ENCODE measurements at regions not wholly inside any gene's neighbourhood (a gene's known extent, or its start where the extent isn't known, plus 50 kb on each side); places are given as distances from the start of the nearest gene placed in this dataset.

DNA sequence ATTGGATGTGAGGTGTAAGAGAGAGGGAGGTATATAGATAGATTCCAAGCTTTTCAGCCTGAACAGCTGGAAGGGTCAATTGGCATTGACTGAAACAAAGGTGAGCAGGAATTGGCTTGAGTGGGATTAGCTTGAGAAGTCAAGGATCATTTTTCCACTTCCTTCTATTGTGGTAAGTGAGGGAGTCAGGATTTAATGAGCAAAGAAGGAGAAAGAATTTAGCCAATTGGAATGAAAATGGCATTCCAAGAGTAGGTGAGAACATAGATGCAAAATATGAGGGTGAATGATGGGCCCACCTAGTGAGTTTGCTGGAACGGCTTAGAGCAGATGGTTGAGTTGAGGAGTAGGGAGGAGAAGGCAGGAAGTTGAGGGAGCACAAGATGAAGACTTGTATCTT is 56.5 kb upstream of the ETV6 start:
- H3K27ac ChIP-seq (ENCODE audit: low read length), result no peak overlapping the region
- ChIA-PET CTCF (no interaction called here), POLR2A (ENCODE audit: unreplicated experiment) (no interaction called here)
- ATAC-seq, result no peak
- H3K9me3 ChIP-seq (ENCODE audit: low read length), result no peaks in the 10 kb centered on the region
- no peak for DNase-seq
- TF ChIP-seq, protein P1, sequence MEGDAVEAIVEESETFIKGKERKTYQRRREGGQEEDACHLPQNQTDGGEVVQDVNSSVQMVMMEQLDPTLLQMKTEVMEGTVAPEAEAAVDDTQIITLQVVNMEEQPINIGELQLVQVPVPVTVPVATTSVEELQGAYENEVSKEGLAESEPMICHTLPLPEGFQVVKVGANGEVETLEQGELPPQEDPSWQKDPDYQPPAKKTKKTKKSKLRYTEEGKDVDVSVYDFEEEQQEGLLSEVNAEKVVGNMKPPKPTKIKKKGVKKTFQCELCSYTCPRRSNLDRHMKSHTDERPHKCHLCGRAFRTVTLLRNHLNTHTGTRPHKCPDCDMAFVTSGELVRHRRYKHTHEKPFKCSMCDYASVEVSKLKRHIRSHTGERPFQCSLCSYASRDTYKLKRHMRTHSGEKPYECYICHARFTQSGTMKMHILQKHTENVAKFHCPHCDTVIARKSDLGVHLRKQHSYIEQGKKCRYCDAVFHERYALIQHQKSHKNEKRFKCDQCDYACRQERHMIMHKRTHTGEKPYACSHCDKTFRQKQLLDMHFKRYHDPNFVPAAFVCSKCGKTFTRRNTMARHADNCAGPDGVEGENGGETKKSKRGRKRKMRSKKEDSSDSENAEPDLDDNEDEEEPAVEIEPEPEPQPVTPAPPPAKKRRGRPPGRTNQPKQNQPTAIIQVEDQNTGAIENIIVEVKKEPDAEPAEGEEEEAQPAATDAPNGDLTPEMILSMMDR (conservative IDR thresholded peaks at IDR 0.05; ENCODE audit: low read depth, low read length), result no peak
- TF ChIP-seq EZH2phosphoT487 (IDR thresholded peaks at IDR 0.05; ENCODE audit: borderline replicate concordance, low read length), result no peak
- no peak for TF ChIP-seq EZH2 (IDR thresholded peaks at IDR 0.05; ENCODE audit: low read length, unreplicated experiment)
- no peaks in the 10 kb centered on the region for H3K27me3 ChIP-seq (ENCODE audit: low read length)
- no peak overlapping the region for H3K4me3 ChIP-seq (ENCODE audit: low read length)
- no peaks in the 10 kb centered on the region for H3F3A ChIP-seq (ENCODE audit: low read length, unreplicated experiment)
- H3K9ac ChIP-seq (ENCODE audit: low read length), result no peak overlapping the region
- no TSS peak for BruUV-seq (replicated peaks)
- no peaks in the 10 kb centered on the region for H3K9me2 ChIP-seq (replicated peaks; ENCODE audit: low read length)
- no peaks in the 10 kb centered on the region for H3K79me2 ChIP-seq (ENCODE audit: low read length)
- peaks cover 9% of the 10 kb centered on the region; the same call in 1 of the 2 replicates for H3K4me1 ChIP-seq (ENCODE audit: insufficient read depth, low read length)
- no peak overlapping the region for H3K4me2 ChIP-seq (ENCODE audit: low read length)
- no peaks in the 10 kb centered on the region for H3K36me3 ChIP-seq (ENCODE audit: low read depth, low read length)
- intact Hi-C loops (cut with micrococcal nuclease), result no loop called here
- no peaks in the 10 kb centered on the region for H4K20me1 ChIP-seq (ENCODE audit: low read length)
- no peak overlapping the region for H2AFZ ChIP-seq (ENCODE audit: low read length)

DNA sequence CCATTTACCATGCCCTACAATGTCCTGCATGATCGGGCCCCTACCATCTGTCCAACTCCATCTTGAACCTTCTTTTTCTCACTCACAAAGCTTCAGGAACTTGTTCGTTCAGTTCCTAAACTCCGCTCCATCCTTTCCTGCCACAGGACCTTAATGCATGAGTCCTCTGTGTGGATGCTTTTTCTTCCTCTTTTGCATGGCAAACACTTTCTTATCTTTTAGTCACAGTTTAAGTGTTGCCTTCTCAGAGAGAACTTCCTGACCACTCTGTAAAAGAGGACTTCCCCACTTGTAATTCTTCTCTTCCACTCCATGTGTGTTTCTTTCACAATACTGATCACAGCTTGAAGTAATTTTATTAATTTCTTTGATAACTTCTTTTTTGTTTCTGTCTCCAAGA is 54.4 kb upstream of the ETV6 start:
- Histone ChIP-seq H3K4me3 (ENCODE audit: low read length) (no peak overlapping the region), H3K9me2 (replicated peaks; ENCODE audit: low read length) (no peaks in the 10 kb centered on the region), H3K36me3 (ENCODE audit: low read depth, low read length) (no peaks in the 10 kb centered on the region), H3K9me3 (ENCODE audit: low read length) (no peaks in the 10 kb centered on the region), H3K79me2 (ENCODE audit: low read length) (no peaks in the 10 kb centered on the region), H3K4me2 (ENCODE audit: low read length) (no peak overlapping the region), H3K9ac (ENCODE audit: low read length) (no peak overlapping the region), H3K27ac (ENCODE audit: low read length) (no peak overlapping the region), H3K27me3 (ENCODE audit: low read length) (no peaks in the 10 kb centered on the region), H3F3A (ENCODE audit: low read length, unreplicated experiment) (no peaks in the 10 kb centered on the region), H3K4me1 (ENCODE audit: insufficient read depth, low read length) (peaks cover 5% of the 10 kb centered on the region; the same call in 1 of the 2 replicates), H4K20me1 (ENCODE audit: low read length) (no peaks in the 10 kb centered on the region), H2AFZ (ENCODE audit: low read length) (no peak overlapping the region)
- ATAC-seq (no peak), DNase-seq (no peak)
- POLR2A ChIA-PET (ENCODE audit: unreplicated experiment), result no interaction called here
- CTCF ChIA-PET, result no interaction called here
- BruUV-seq (replicated peaks), result no TSS peak
- TF ChIP-seq EZH2phosphoT487 (IDR thresholded peaks at IDR 0.05; ENCODE audit: borderline replicate concordance, low read length) (no peak), EZH2 (IDR thresholded peaks at IDR 0.05; ENCODE audit: low read length, unreplicated experiment) (no peak)
- TF ChIP-seq, protein P1 (conservative IDR thresholded peaks at IDR 0.05; ENCODE audit: low read depth, low read length), result no peak
- intact Hi-C loops (cut with micrococcal nuclease), result no loop called here

DNA sequence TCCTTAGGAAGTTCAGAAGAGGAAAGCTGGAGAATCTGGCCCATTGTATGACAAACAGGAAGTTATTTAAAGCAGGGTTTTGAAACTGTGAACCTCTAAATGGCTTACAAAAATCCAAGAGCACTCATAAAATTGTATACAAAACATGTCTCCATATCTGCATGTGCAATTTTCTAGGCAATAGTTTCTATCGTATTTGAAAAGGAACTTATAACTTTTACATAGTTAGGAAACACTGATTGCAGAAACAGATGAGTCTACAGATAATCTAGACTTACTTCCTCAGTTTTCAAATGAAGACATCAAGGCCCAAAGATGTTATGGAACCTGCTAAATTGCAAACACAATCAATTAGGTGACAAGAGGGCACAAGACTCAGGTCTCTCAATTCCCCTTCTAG is 53.3 kb upstream of the ETV6 start:
- Histone ChIP-seq H4K20me1 (ENCODE audit: low read length) (no peaks in the 10 kb centered on the region), H3K79me2 (ENCODE audit: low read length) (no peaks in the 10 kb centered on the region), H3K9me2 (replicated peaks; ENCODE audit: low read length) (no peaks in the 10 kb centered on the region), H3K9ac (ENCODE audit: low read length) (no peak overlapping the region), H3K27ac (ENCODE audit: low read length) (no peak overlapping the region), H3K9me3 (ENCODE audit: low read length) (no peaks in the 10 kb centered on the region), H3K4me2 (ENCODE audit: low read length) (no peak overlapping the region), H3K4me3 (ENCODE audit: low read length) (no peak overlapping the region), H2AFZ (ENCODE audit: low read length) (no peak overlapping the region), H3K36me3 (ENCODE audit: low read depth, low read length) (no peaks in the 10 kb centered on the region), H3K4me1 (ENCODE audit: insufficient read depth, low read length) (no peaks in the 10 kb centered on the region), H3F3A (ENCODE audit: low read length, unreplicated experiment) (no peaks in the 10 kb centered on the region), H3K27me3 (ENCODE audit: low read length) (no peaks in the 10 kb centered on the region)
- CTCF ChIA-PET, result no interaction called here
- DNase-seq (no peak), ATAC-seq (no peak)
- intact Hi-C loops (cut with micrococcal nuclease), result no loop called here
- TF ChIP-seq, protein P1 (conservative IDR thresholded peaks at IDR 0.05; ENCODE audit: low read depth, low read length), result no peak
- TF ChIP-seq EZH2phosphoT487 (IDR thresholded peaks at IDR 0.05; ENCODE audit: borderline replicate concordance, low read length) (no peak), EZH2 (IDR thresholded peaks at IDR 0.05; ENCODE audit: low read length, unreplicated experiment) (no peak)
- POLR2A ChIA-PET (ENCODE audit: unreplicated experiment), result no interaction called here
- BruUV-seq (replicated peaks), result no TSS peak
